ENCODE measurements at regions not wholly inside any gene's neighbourhood (a gene's known extent, or its start where the extent isn't known, plus 50 kb on each side); places are given as distances from the start of the nearest gene placed in this dataset.
"Not testable (repeated sequence)": the region's sequence is repeated elsewhere in the genome, so short reads cannot be mapped to it uniquely, and the experiment has no call there.

DNA sequence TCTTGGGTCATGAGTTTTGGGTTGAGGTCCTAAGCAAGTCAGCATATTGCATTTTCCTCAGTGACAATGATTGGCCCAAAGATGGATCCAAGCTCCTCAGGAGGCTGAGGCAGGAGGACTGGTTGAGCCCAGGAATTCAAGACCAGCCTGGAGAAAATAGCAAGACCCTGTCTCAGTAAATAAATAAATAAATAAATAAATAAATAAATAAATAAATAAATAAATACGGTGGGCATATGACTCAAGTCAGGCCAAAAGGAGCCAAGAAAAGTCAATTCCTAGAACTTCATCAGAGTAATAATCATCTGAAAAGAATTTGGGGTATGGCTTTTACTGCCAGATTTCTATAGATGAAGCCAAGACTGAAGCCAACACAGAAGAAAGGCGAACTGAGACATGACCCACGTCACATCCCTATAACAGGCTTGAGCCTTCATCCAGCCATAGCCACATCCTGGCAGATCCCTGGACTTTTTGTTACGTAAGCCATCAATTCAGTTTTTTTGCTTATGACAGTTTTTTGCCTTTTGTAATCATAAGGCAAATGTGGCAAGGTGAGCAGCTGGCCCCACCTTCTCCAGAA, 88.5 kb upstream of the NFASC start:
- H3K27ac ChIP-seq (ENCODE audit: low read depth in 1 of 2, low read length in 2 of 2) = no peak overlapping the region
- no peaks in the 10 kb centered on the region for H3K4me1 ChIP-seq (ENCODE audit: control insufficient read depth in 4 of 4, insufficient read depth in 4 of 4, low read length in 3 of 4)
- no peaks in the 10 kb centered on the region for H3K36me3 ChIP-seq (ENCODE audit: control insufficient read depth in 4 of 4, insufficient read depth in 3 of 4, low read depth in 1 of 4, low read length in 3 of 4)
- no peaks in the 10 kb centered on the region for H3K9me3 ChIP-seq (ENCODE audit: control insufficient read depth in 4 of 4, low read length in 3 of 4)
- 75% methylated on average over 4 of the region's 4 CpGs for WGBS
- no peak overlapping the region for H3K4me3 ChIP-seq (ENCODE audit: low read depth in 1 of 3, low read length in 3 of 3)
- no peak for DNase-seq (ENCODE audit: low spot score)
- no peak for TF ChIP-seq GABPA (IDR thresholded peaks at IDR 0.05 in 1 of 2, conservative IDR thresholded peaks at IDR 0.05 in 1 of 2)
- TF ChIP-seq NR2F2 (IDR thresholded peaks at IDR 0.05) = no peak
- TF ChIP-seq, protein P1, sequence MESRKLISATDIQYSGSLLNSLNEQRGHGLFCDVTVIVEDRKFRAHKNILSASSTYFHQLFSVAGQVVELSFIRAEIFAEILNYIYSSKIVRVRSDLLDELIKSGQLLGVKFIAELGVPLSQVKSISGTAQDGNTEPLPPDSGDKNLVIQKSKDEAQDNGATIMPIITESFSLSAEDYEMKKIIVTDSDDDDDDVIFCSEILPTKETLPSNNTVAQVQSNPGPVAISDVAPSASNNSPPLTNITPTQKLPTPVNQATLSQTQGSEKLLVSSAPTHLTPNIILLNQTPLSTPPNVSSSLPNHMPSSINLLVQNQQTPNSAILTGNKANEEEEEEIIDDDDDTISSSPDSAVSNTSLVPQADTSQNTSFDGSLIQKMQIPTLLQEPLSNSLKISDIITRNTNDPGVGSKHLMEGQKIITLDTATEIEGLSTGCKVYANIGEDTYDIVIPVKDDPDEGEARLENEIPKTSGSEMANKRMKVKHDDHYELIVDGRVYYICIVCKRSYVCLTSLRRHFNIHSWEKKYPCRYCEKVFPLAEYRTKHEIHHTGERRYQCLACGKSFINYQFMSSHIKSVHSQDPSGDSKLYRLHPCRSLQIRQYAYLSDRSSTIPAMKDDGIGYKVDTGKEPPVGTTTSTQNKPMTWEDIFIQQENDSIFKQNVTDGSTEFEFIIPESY (IDR thresholded peaks at IDR 0.05) = no peak
- no peak for TF ChIP-seq HNF4G (IDR thresholded peaks at IDR 0.05)
- no peak for TF ChIP-seq FOXA2 (IDR thresholded peaks at IDR 0.05)
- TF ChIP-seq EGR1 (IDR thresholded peaks at IDR 0.05; ENCODE audit: low read depth in 2 of 2) = no peak
- TF ChIP-seq, protein P2, sequence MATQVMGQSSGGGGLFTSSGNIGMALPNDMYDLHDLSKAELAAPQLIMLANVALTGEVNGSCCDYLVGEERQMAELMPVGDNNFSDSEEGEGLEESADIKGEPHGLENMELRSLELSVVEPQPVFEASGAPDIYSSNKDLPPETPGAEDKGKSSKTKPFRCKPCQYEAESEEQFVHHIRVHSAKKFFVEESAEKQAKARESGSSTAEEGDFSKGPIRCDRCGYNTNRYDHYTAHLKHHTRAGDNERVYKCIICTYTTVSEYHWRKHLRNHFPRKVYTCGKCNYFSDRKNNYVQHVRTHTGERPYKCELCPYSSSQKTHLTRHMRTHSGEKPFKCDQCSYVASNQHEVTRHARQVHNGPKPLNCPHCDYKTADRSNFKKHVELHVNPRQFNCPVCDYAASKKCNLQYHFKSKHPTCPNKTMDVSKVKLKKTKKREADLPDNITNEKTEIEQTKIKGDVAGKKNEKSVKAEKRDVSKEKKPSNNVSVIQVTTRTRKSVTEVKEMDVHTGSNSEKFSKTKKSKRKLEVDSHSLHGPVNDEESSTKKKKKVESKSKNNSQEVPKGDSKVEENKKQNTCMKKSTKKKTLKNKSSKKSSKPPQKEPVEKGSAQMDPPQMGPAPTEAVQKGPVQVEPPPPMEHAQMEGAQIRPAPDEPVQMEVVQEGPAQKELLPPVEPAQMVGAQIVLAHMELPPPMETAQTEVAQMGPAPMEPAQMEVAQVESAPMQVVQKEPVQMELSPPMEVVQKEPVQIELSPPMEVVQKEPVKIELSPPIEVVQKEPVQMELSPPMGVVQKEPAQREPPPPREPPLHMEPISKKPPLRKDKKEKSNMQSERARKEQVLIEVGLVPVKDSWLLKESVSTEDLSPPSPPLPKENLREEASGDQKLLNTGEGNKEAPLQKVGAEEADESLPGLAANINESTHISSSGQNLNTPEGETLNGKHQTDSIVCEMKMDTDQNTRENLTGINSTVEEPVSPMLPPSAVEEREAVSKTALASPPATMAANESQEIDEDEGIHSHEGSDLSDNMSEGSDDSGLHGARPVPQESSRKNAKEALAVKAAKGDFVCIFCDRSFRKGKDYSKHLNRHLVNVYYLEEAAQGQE (IDR thresholded peaks at IDR 0.05) = no peak
- no peak for TF ChIP-seq HNF4A (conservative IDR thresholded peaks at IDR 0.05)
- TF ChIP-seq, protein P3, sequence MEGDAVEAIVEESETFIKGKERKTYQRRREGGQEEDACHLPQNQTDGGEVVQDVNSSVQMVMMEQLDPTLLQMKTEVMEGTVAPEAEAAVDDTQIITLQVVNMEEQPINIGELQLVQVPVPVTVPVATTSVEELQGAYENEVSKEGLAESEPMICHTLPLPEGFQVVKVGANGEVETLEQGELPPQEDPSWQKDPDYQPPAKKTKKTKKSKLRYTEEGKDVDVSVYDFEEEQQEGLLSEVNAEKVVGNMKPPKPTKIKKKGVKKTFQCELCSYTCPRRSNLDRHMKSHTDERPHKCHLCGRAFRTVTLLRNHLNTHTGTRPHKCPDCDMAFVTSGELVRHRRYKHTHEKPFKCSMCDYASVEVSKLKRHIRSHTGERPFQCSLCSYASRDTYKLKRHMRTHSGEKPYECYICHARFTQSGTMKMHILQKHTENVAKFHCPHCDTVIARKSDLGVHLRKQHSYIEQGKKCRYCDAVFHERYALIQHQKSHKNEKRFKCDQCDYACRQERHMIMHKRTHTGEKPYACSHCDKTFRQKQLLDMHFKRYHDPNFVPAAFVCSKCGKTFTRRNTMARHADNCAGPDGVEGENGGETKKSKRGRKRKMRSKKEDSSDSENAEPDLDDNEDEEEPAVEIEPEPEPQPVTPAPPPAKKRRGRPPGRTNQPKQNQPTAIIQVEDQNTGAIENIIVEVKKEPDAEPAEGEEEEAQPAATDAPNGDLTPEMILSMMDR (IDR thresholded peaks at IDR 0.05; ENCODE audit: low read depth, low read length, missing input control) = no peak
- TF ChIP-seq, protein P4, sequence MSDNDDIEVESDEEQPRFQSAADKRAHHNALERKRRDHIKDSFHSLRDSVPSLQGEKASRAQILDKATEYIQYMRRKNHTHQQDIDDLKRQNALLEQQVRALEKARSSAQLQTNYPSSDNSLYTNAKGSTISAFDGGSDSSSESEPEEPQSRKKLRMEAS (IDR thresholded peaks at IDR 0.05) = no peak
- no peak overlapping the region for H3K9ac ChIP-seq (ENCODE audit: low read depth in 1 of 2, low read length in 2 of 2)
- H3K27me3 ChIP-seq (ENCODE audit: control insufficient read depth in 4 of 4, insufficient read depth in 4 of 4, low read length in 3 of 4) = peaks cover 0 to 2% (median 0%) of the 10 kb centered on the region in 4 donors

DNA sequence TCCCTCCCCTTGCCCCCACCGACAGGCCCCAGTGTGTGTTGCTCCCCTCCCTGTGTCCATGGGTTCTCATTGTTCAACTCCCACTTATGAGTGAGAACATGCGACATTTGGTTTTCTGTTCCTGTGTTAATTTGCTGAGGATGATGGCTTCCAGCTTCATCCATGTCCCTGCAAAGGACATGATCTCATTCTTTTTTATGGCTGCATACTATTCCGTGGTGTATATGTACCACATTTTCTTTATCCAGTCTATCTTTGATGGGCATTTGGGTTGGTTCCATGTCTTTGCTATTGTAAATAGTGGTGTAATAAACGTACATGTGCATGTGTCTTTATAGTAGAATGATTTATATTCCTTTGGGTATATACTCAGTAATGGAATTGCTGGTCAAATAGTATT, 85.6 kb upstream of the NFASC start:
- 76% methylated on average over 4 of the region's 4 CpGs for WGBS
- not testable (repeated sequence) for H3K9ac ChIP-seq (ENCODE audit: low read depth in 1 of 2, low read length in 2 of 2); H3K4me3 ChIP-seq (ENCODE audit: low read depth in 1 of 3, low read length in 3 of 3); DNase-seq (ENCODE audit: low spot score); H3K4me1 ChIP-seq (ENCODE audit: control insufficient read depth in 4 of 4, insufficient read depth in 4 of 4, low read length in 3 of 4); H3K36me3 ChIP-seq (ENCODE audit: control insufficient read depth in 4 of 4, insufficient read depth in 3 of 4, low read depth in 1 of 4, low read length in 3 of 4); H3K27ac ChIP-seq (ENCODE audit: low read depth in 1 of 2, low read length in 2 of 2); H3K9me3 ChIP-seq (ENCODE audit: control insufficient read depth in 4 of 4, low read length in 3 of 4); H3K27me3 ChIP-seq (ENCODE audit: control insufficient read depth in 4 of 4, insufficient read depth in 4 of 4, low read length in 3 of 4)

All from liver (tissue), 8 donors.